Stimulated activated naive CD4-positive, alpha-beta T cell treated with Interleukin-2 at 50 U/mL for 16 hours (primary cell): ENCODE measurements at regions not wholly inside any gene's neighbourhood (a gene's known extent, or its start where the extent isn't known, plus 50 kb on each side); places are given as distances from the start of the nearest gene placed in this dataset.

Experiments
- DNase-seq: peaks from one replicate; lab custom pipeline; 2025; lab: John Stamatoyannopoulos, UW

GRCh38 chr16:85173981-85174751 is 61.9 kb upstream of the CIBAR2 start:
- DNase-seq, result no peak

- no peak for DNase-seq
These were observed 62.8 kb upstream of the CIBAR2 start for GRCh38 chr16:85174871-85175723.

GRCh38 chr16:85175724-85176233 is 63.5 kb upstream of the CIBAR2 start:
- no peak for DNase-seq

- no peak for DNase-seq
These were observed 64.5 kb upstream of the CIBAR2 start for GRCh38 chr16:85176541-85177447.

GRCh38 chr16:85177448-85177846 is 65.2 kb upstream of the CIBAR2 start:
- no peak for DNase-seq

GRCh38 chr16:85178006-85178591 is 65.8 kb upstream of the CIBAR2 start:
- DNase-seq, result no peak

- no peak for DNase-seq
These were observed 66.3 kb upstream of the CIBAR2 start for GRCh38 chr16:85178596-85178995.

GRCh38 chr16:85179344-85180046 is 67.2 kb upstream of the CIBAR2 start:
- no peak for DNase-seq

- DNase-seq, result no peak
These were observed 68.0 kb upstream of the CIBAR2 start for GRCh38 chr16:85180047-85180826.

- DNase-seq, result no peak
These were observed 68.8 kb upstream of the CIBAR2 start for GRCh38 chr16:85180827-85181738.

GRCh38 chr16:85181739-85182129 is 69.5 kb upstream of the CIBAR2 start:
- no peak for DNase-seq

GRCh38 chr16:85182286-85182685 is 70.0 kb upstream of the CIBAR2 start:
- no peak for DNase-seq

- DNase-seq, result no peak
These were observed 70.5 kb upstream of the CIBAR2 start for GRCh38 chr16:85182774-85183173.

- DNase-seq, result no peak
These were observed 71.3 kb upstream of the CIBAR2 start for GRCh38 chr16:85183564-85183963.

- DNase-seq, result no peak
These were observed 72.1 kb upstream of the CIBAR2 start for GRCh38 chr16:85184404-85184803.

- DNase-seq, result no peak
These were observed 73.2 kb upstream of the CIBAR2 start for GRCh38 chr16:85185303-85186100.

GRCh38 chr16:85187002-85187401 is 74.7 kb upstream of the CIBAR2 start:
- no peak for DNase-seq

- DNase-seq, result no peak
These were observed 75.2 kb upstream of the CIBAR2 start for GRCh38 chr16:85187447-85187846.
